Testis (tissue), 2 donors: ENCODE measurements at regions not wholly inside any gene's neighbourhood (a gene's known extent, or its start where the extent isn't known, plus 50 kb on each side); places are given as distances from the start of the nearest gene placed in this dataset.
"Not testable (repeated sequence)": the region's sequence is repeated elsewhere in the genome, so short reads cannot be mapped to it uniquely, and the experiment has no call there.

Source experiments
- CTCF ChIP-seq, 3 experiments: fragments of 450-650 bp in 2 of 3; fragments of 200-600 bp in 1 of 3; sonication (generic) in 1 of 3; IDR thresholded peaks; one replicate each; pipeline ENCODE4 v1.5.1; 2016 to 2019; ENCODE audit warnings: antibody characterized with exemption in 3 of 3, mild to moderate bottlenecking in 2 of 3, moderate library complexity in 1 of 3
- POLR2A ChIP-seq: fragments of 450-650 bp; IDR thresholded peaks from one replicate; pipeline ENCODE4 v1.6.1; 2017; ENCODE audit warnings: antibody characterized with exemption, mild to moderate bottlenecking, moderate library complexity

- TF ChIP-seq CTCF (IDR thresholded peaks at IDR 0.05); POLR2A: not testable (repeated sequence)
Measured at GRCh38 chr19:28433166-28433565, 779.8 kb downstream of the UQCRFS1 start.
